BJ (cell line): ENCODE measurements at regions not wholly inside any gene's neighbourhood (a gene's known extent, or its start where the extent isn't known, plus 50 kb on each side); places are given as distances from the start of the nearest gene placed in this dataset.

Source experiments
- CTCF ChIA-PET: fragments of 350-600 bp; formaldehyde crosslinking; extraction: SDS; loops from one replicate; lab custom pipeline; 2021; ENCODE audit warnings: antibody characterized with exemption, inconsistent platforms; lab: Yijun Ruan, JAX
- POLR2A ChIA-PET: fragments of 300-600 bp; sonication (Branson Sonifier 250); formaldehyde crosslinking; extraction: SDS; loops from one replicate; lab custom pipeline; 2021; ENCODE audit warnings: antibody characterized with exemption; lab: Charles Lee
- DNase-seq: peaks from one replicate; pipeline ENCODE4 v3.0.0-alpha.2; 2011; ENCODE audit warnings: low read depth
- H3K27me3 ChIP-seq: 2 replicates; pipeline ENCODE4 v1.6.0; 2011; ENCODE audit warnings: low read length; ENCODE audit not compliant: control insufficient read depth, insufficient read depth
- H3K36me3 ChIP-seq: 2 replicates; pipeline ENCODE4 v1.5.1; 2011; ENCODE audit warnings: low read length; ENCODE audit not compliant: control insufficient read depth, insufficient read depth
- H3K4me3 ChIP-seq: 2 replicates; pipeline ENCODE4 v1.5.1; 2011; ENCODE audit warnings: low read depth, mild to moderate bottlenecking, control low read depth, low read length
- CTCF ChIP-seq: IDR thresholded peaks from 2 replicates; pipeline ENCODE4 v1.5.1; 2011; ENCODE audit warnings: low read depth, mild to moderate bottlenecking, control low read depth, inconsistent platforms, low read length, moderate library complexity; ENCODE audit not compliant: insufficient read depth

GRCh38 chr1:187655104-187655503 is 826.4 kb downstream of the PLA2G4A start:
- DNase-seq = no peak
- Histone ChIP-seq H3K4me3 (no peak overlapping the region), H3K36me3 (no peaks in the 10 kb centered on the region), H3K27me3 (no peaks in the 10 kb centered on the region)
- CTCF ChIA-PET = interaction anchor here (1.0 kb wide), 1 partner anchor 18 kb away, joined by 3 read pairs; no protein-coding TSS in a partner anchor
- TF ChIP-seq CTCF = no peak
- POLR2A ChIA-PET = no interaction called here

GRCh38 chr1:187665483-187665882 is 836.7 kb downstream of the PLA2G4A start:
- POLR2A ChIA-PET = no interaction called here
- H3K4me3 ChIP-seq = no peak overlapping the region
- CTCF ChIA-PET = interaction anchor here (0.7 kb wide), 1 partner anchor 97 kb away, joined by 3 read pairs; no protein-coding TSS in a partner anchor
- H3K36me3 ChIP-seq = no peaks in the 10 kb centered on the region
- no peak for DNase-seq
- H3K27me3 ChIP-seq = no peaks in the 10 kb centered on the region
- no peak for TF ChIP-seq CTCF

- no peak for TF ChIP-seq CTCF
- POLR2A ChIA-PET = no interaction called here
- Histone ChIP-seq H3K36me3 (no peaks in the 10 kb centered on the region), H3K4me3 (no peak overlapping the region), H3K27me3 (no peaks in the 10 kb centered on the region)
- no peak for DNase-seq
- CTCF ChIA-PET = no interaction called here
Observed at GRCh38 chr1:187680823-187681222, 852.1 kb downstream of the PLA2G4A start.

- POLR2A ChIA-PET = no interaction called here
Observed at GRCh38 chr1:187682112-187682511, 853.4 kb downstream of the PLA2G4A start.

GRCh38 chr1:187685333-187685732 is 856.6 kb downstream of the PLA2G4A start:
- no peak for DNase-seq
- no peak overlapping the region for H3K4me3 ChIP-seq

More at GRCh38 chr1:187682112-187682511, 853.4 kb downstream of the PLA2G4A start:
- CTCF ChIA-PET = no interaction called here
- no peak for DNase-seq
- H3K4me3 ChIP-seq = no peak overlapping the region
- no peaks in the 10 kb centered on the region for H3K27me3 ChIP-seq
- H3K36me3 ChIP-seq = no peaks in the 10 kb centered on the region
- no peak for TF ChIP-seq CTCF

More at GRCh38 chr1:187685333-187685732, 856.6 kb downstream of the PLA2G4A start:
- POLR2A ChIA-PET = no interaction called here
- Histone ChIP-seq H3K36me3 (no peaks in the 10 kb centered on the region), H3K27me3 (no peaks in the 10 kb centered on the region)
- no peak for TF ChIP-seq CTCF
- CTCF ChIA-PET = no interaction called here
